Astrocyte of the cerebellum (primary cell): ENCODE measurements at regions not wholly inside any gene's neighbourhood (a gene's known extent, or its start where the extent isn't known, plus 50 kb on each side); places are given as distances from the start of the nearest gene placed in this dataset.

Experiments
- DNase-seq: peaks from one replicate; pipeline ENCODE4 v3.0.0-alpha.2; 2011; ENCODE audit warnings: low read depth
- H3K4me3 ChIP-seq: 2 replicates; pipeline ENCODE4 v1.5.1; 2011; ENCODE audit warnings: mild to moderate bottlenecking, low read depth, low read length, moderate library complexity
- in situ Hi-C: cut with HindIII; loops from 2 replicates; pipeline ENCODE4 v1.10.0; 2017; ENCODE audit warnings: low sequenced_read_pairs
- TF ChIP-seq, protein P1 (sequence below): IDR thresholded peaks from 2 replicates; pipeline ENCODE4 v1.5.1; 2012; ENCODE audit warnings: low read length, low read depth, moderate library complexity, mild to moderate bottlenecking; ENCODE audit errors: missing control alignments

DNA sequence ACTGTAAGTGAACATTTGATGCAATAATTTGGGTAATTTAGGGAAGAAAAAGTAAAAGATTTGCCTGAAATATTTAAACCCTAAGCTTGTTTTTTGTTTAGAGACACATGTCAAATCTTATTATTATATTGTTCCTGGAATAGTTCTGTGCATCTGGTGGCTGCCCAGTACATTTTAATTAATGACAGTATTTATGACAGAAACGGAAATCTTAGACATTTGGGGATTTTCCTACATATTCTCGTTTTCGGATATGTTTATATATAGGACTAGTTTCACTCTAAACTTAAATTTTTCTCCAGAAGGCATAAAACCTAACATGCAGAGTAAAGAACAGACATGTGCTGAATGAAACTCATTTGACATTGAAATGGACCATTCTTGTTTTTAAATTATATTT is 125.6 kb upstream of the PAQR3 start:
- in situ Hi-C loops: no loop called here
- TF ChIP-seq, protein P1, sequence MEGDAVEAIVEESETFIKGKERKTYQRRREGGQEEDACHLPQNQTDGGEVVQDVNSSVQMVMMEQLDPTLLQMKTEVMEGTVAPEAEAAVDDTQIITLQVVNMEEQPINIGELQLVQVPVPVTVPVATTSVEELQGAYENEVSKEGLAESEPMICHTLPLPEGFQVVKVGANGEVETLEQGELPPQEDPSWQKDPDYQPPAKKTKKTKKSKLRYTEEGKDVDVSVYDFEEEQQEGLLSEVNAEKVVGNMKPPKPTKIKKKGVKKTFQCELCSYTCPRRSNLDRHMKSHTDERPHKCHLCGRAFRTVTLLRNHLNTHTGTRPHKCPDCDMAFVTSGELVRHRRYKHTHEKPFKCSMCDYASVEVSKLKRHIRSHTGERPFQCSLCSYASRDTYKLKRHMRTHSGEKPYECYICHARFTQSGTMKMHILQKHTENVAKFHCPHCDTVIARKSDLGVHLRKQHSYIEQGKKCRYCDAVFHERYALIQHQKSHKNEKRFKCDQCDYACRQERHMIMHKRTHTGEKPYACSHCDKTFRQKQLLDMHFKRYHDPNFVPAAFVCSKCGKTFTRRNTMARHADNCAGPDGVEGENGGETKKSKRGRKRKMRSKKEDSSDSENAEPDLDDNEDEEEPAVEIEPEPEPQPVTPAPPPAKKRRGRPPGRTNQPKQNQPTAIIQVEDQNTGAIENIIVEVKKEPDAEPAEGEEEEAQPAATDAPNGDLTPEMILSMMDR: no peak
- DNase-seq: no peak
- H3K4me3 ChIP-seq: no peak overlapping the region

DNA sequence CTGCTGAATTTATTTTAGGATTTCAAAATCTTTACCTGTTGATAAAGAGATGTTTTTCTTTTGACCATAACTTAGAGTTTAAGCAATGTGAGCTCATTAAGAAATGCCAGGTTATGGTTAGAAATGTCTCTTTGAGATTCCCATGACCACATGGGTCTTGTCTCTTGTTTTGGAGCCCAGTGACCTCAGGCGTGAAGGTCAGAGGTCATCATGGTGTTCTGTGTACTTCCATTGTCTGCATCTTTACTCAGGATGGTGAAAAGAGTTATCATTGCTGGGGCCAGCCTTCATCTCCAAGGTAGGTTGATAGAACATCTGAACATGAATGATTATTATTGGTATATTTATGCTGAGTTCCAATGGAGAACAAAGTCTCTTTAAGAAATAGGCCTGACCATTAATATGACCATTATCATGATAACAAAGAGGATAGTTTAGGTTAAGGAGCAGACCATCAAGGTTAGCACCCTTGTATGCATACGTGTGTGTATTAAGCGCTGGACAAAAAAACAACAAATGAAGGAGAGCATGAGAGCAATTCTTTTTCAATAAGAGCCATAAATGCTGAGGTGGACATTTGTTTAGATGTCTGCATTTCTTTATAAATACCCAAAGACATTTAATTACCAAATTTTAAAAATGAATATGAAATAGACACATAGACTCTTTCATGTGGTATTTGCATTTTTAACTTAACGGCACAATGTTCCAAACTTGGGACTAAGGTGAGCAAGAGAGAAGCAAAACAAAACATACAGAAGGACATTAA is 120.6 kb upstream of the PAQR3 start:
- in situ Hi-C loops: no loop called here

DNA sequence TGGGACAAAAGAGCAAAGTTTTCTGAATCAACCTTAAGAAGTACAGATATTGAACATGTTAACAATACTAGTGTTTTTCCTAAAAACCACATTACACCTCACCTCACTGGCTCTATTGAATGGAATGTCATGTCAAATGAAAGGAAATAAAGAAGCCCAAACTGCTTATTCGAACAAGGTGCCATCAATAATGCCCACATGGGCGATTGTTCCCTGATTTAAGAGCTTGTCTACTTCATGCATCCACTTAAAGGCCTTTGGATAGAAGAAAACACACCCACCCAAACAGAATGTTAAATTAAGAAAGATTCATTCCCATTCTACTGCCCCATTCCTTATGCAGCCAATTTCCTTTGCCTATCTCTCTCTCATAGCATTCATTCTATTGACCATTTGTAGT is 118.5 kb upstream of the PAQR3 start:
- in situ Hi-C loops: no loop called here
- TF ChIP-seq, protein P1: no peak
- DNase-seq: no peak
- no peak overlapping the region for H3K4me3 ChIP-seq

More for the DNA sequence above, 120.6 kb upstream of the PAQR3 start:
- H3K4me3 ChIP-seq: no peak overlapping the region
- TF ChIP-seq, protein P1: no peak
- no peak for DNase-seq

DNA sequence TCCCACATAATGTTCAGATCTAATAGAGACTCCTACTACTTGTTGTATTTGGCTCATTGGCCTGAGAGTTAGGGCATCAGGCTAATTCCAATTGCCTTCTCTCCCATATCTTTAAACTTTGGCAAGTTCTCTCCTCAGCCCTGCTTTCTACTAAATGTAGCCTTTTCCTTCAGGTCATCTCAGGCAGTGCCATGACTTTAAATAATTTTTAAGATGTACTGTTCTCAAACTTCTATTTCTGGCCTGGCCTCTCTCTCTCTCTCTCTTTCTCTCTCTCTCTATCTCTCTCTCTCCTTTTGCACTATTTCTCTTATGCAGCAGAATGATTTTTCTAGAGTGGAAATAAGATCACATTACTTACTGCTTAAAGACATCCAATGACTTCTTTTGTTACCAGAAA is 114.5 kb upstream of the PAQR3 start:
- in situ Hi-C loops: no loop called here
- TF ChIP-seq, protein P1: no peak

DNA sequence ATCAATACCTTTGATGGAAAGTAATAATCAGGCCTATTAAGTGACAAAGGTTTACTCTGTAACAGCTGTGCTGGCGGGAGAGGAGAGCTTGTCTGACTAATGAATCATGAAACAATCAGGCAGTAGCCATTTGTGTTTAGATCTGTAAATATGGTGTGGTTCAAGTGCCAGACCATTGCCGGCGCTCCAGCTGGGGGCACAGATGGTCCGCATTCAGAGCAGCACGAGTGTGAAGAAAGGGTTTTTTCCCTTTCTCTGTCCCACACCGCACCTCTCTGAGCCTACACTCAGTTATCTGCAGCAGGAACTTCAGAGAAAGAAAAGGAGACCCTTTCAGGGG is 111.3 kb upstream of the PAQR3 start:
- in situ Hi-C loops: no loop called here
- DNase-seq: no peak
- H3K4me3 ChIP-seq: peak overlapping the region; percentile 20
- TF ChIP-seq, protein P1: no peak

More for the DNA sequence above, 114.5 kb upstream of the PAQR3 start:
- H3K4me3 ChIP-seq: no peak overlapping the region
- no peak for DNase-seq

DNA sequence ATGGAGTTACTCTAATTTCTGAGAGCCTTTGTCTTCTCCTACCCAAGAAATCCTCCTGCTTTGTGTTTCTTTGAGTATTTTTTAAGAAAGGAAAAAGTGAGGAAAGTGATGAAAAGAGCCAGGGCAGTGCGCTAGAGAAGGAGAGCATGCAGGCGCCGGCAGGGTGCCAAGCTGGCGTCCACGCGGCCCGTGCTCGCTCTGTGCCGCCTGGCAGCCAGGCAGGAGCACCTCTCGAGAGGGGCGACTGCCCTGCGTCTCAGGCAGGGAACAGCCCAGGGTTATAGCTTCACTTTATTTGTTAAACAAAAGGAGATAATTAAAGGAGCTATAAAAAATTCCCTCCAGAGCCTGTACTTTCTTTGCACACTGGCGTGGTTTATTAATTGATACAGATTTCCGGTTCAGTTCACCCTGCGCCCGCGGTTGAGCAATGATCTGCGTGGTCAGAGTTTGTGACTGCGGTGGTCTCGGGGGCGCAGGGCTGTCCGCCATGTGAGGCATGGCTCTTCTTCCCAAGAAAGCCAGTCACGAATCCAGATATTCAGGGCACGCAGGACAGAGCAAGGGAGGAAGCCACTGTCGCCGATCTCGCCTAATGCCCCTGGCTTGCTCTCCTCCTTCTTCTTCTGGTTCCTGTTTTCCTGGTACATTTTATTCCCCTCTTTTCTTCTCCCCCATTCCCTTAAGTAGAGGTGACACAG is 110.8 kb upstream of the PAQR3 start:
- TF ChIP-seq, protein P1: no peak
- in situ Hi-C loops: no loop called here
- no peak for DNase-seq
- peak overlapping the region; percentile 20 for H3K4me3 ChIP-seq
